ES-I3 (cell line): ENCODE measurements at regions not wholly inside any gene's neighbourhood (a gene's known extent, or its start where the extent isn't known, plus 50 kb on each side); places are given as distances from the start of the nearest gene placed in this dataset.
A peak's percentile ranks its signal among the peaks of the same experiment; 100 is the strongest.
"Not testable (repeated sequence)": the region's sequence is repeated elsewhere in the genome, so short reads cannot be mapped to it uniquely, and the experiment has no call there.

ENCODE experiments used
- H3K36me3 ChIP-seq: 2 replicates; pipeline ENCODE4 v1.6.1; 2013; ENCODE audit warnings: mild to moderate bottlenecking, low read length, control low read depth, moderate library complexity; ENCODE audit not compliant: insufficient read depth
- H3K4me1 ChIP-seq: 2 replicates; pipeline ENCODE4 v1.6.1; 2013; ENCODE audit warnings: mild to moderate bottlenecking, control low read depth, low read length; ENCODE audit not compliant: insufficient read depth
- H3K9ac ChIP-seq: 2 replicates; pipeline ENCODE4 v1.6.1; 2013; ENCODE audit warnings: low read depth, mild to moderate bottlenecking, low read length, moderate library complexity
- H3K9me3 ChIP-seq: 2 replicates; pipeline ENCODE4 v1.6.1; 2013; ENCODE audit warnings: mild to moderate bottlenecking, low read length, moderate library complexity; ENCODE audit not compliant: control insufficient read depth, insufficient read depth

DNA sequence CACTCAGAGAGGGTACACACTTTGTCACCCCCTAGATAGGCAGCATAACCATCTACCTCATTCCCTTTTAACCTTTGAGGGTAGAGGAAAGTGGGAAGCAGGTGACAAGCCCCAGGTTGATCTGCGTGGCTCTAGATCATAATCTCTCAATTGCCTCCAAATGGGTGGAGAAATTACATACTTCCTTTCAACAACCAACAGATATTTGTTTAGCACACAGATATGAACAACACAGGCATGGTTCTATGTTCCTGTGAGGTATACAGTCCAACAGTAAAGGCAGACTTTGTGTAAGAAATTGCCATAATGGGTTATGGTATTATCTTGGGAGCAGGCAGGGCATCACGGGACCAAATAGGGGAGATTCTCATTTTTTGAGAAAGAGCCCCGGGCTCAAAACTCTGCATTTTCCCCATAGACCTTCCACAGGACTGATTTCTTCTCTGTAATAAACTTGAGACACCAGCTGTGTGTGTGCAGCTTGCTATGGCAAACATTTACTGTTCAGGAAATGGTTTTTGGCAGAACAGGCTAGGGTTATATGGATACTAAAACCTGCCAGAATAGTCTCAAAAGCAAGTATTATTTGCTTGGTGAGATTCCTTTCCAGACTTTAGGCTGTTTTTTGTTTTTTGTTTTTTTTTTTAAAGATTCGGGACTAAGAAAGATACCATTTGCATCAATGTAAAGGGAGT is 126.2 kb downstream of the CD164 start:
- H3K36me3 ChIP-seq, result no peaks in the 10 kb centered on the region
- no peaks in the 10 kb centered on the region; the same call in 1 of the 2 replicates for H3K4me1 ChIP-seq
- no peak overlapping the region for H3K9ac ChIP-seq
- H3K9me3 ChIP-seq, result no peaks in the 10 kb centered on the region

GRCh38 chr6:109255087-109255486 is 127.2 kb downstream of the CD164 start:
- Histone ChIP-seq H3K4me1 (no peaks in the 10 kb centered on the region), H3K9ac (no peak overlapping the region), H3K9me3 (no peaks in the 10 kb centered on the region), H3K36me3 (no peaks in the 10 kb centered on the region)

DNA sequence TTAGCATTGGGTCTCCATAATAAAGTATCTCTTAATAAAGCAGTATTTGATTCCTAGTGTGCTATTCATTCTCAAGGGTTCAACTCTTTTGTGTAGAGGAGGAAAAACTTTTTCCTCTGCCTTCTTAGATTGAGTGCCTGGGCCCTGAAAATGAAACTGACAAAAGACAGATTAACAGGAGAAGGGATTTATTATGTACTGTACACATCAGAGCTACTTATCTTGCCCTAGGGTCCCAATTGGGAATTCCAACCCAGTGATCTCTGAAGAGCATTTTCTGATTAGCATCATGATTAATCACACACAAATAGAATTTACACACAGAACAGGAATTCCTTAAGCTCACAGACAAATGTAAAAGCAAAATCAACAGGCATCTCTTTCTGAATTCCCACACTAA is 128.9 kb downstream of the CD164 start:
- no peaks in the 10 kb centered on the region for H3K9me3 ChIP-seq
- no peaks in the 10 kb centered on the region for H3K4me1 ChIP-seq
- no peaks in the 10 kb centered on the region for H3K36me3 ChIP-seq
- H3K9ac ChIP-seq, result no peak overlapping the region

DNA sequence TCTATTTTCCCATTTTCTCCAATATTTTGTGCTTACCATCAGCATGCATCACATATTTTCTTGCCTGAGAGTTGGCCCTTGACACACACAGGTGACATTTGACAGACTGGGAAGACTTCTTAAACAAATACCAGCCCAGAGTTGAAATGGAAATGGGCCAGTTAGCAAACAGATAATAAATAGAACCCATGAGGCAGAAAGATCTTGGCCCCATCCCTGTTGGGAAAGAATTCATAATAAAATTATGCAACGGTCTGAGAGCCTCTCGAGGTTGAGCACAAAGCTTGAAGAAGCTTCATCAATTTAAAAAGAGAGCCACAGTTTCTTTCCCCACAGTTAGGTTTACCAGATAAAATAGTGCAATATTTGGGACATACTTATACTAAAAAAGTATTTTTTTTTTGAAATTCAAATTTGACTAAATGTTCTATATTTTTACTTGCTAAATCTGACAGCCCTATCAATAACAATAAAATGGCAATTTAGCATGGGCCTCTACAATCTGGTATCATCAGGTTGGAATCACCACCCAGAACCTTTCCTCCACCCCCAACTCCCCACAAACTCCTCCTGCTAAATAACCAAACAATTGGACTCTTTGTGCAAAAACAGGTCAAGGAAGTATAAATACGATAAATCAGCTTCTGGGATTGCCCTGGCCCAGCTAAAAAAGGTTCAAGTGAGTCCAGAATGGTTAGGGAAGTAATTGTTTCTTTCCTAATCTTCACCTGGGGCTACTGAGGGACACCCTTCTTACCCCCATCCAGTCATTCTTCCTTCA is 129.8 kb downstream of the CD164 start:
- no peaks in the 10 kb centered on the region for H3K36me3 ChIP-seq
- H3K9ac ChIP-seq, result no peak overlapping the region
- no peaks in the 10 kb centered on the region for H3K9me3 ChIP-seq
- H3K4me1 ChIP-seq, result no peaks in the 10 kb centered on the region

- no peaks in the 10 kb centered on the region for H3K4me1 ChIP-seq
- no peaks in the 10 kb centered on the region for H3K9me3 ChIP-seq
- H3K36me3 ChIP-seq, result no peaks in the 10 kb centered on the region
- H3K9ac ChIP-seq, result no peak overlapping the region; the same call in 1 of the 2 replicates
Observed at GRCh38 chr6:109251839-109252238, 130.4 kb downstream of the CD164 start.

DNA sequence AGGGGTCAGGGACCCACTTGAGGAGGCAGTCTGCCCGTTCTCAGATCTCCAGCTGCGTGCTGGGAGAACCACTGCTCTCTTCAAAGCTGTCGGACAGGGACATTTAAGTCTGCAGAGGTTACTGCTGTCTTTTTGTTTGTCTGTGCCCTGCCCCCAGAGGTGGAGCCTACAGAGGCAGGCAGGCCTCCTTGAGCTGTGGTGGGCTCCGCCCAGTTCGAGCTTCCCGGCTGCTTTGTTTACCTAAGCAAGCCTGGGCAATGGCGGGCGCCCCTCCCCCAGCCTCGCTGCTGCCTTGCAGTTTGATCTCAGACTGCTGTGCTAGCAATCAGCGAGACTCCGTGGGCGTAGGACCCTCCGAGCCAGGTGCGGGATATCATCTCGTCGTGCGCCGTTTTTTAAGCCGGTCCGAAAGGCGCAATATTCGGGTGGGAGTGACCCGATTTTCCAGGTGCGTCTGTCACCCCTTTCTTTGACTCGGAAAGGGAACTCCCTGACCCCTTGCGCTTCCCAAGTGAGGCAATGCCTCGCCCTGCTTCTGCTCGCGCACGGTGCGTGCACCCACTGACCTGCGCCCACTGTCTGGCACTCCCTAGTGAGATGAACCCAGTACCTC is 131.6 kb downstream of the CD164 start:
- not testable (repeated sequence) for H3K9me3 ChIP-seq, H3K4me1 ChIP-seq, H3K36me3 ChIP-seq
- peak overlapping the region; percentile 47; the same call in 1 of the 2 replicates for H3K9ac ChIP-seq

DNA sequence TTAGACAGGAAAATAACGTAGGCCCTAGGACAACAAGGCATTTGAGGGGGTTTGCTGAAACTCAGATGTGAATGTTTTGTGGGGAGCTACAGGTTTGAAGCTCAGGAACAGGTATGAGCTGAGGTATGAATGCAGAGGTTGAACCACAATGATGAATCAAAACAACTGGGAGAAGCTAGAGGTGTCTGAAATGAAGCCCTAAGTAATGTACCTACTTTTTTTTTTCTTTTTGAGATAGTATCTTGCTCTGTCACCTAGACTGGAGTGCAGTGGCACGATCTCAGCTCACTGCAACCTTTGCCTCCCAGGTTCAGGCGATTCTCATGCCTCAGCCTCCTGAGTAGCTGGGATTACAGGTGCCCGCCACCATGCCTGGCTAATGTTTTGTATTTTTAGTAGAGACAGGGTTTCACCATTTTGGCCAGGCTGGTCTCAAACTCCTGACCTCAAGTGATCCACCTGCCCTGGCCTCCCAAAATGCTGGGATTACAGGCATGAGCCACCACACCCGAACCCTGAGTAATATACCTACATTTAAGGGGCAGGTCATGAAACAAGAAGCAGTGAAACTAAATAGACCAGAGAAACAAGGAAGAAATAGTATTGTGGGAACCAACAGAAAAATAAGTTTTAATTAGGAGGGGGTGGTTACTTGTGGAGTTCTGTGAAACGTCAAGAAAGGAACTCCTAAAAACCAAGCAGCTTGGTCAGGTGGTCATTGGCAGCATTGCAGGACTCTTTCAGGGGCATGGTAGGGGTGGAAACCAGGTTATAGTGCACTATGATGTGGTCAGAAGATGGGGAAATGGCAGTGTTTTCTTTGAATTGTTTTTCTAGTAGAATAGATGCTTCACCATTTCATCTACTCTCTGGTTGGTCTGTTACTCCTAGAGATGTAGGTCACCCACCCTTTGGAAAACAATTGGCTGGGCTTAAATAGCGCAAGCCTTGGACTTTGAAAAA is 138.1 kb downstream of the CD164 start:
- no peaks in the 10 kb centered on the region for H3K9me3 ChIP-seq
- no peaks in the 10 kb centered on the region for H3K4me1 ChIP-seq
- H3K9ac ChIP-seq, result no peak overlapping the region
- H3K36me3 ChIP-seq, result no peaks in the 10 kb centered on the region

GRCh38 chr6:109242925-109243324 is 139.3 kb downstream of the CD164 start:
- Histone ChIP-seq H3K9ac (no peak overlapping the region), H3K4me1 (no peaks in the 10 kb centered on the region), H3K36me3 (no peaks in the 10 kb centered on the region), H3K9me3 (no peaks in the 10 kb centered on the region)

DNA sequence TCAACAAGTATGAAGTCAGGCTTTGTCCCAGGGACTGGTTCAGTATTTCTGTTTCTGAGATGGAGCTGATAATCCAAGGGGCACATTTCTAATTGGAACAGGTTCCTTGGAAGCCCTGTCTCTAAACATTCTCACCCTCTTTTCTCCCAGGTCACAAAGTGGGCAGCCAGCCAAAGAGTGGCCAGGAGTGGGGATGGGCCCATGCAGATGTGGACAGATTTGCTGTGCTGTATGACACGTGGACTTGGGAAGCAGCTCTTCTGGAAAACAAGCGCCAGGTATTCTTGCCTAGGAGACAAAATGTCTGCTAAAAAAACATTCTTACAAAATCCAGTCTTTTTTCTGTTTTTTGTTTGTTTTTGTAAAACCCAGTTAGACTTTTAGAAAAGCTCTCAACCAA is 140.2 kb downstream of the CD164 start:
- Histone ChIP-seq H3K9me3 (no peaks in the 10 kb centered on the region), H3K4me1 (peaks cover under 1% of the 10 kb centered on the region; the same call in 1 of the 2 replicates), H3K36me3 (no peaks in the 10 kb centered on the region), H3K9ac (no peak overlapping the region)

- Histone ChIP-seq H3K4me1 (peaks cover 4% of the 10 kb centered on the region; the same call in 1 of the 2 replicates), H3K36me3 (no peaks in the 10 kb centered on the region)
Observed at GRCh38 chr6:109241199-109241598, 141.1 kb downstream of the CD164 start.

DNA sequence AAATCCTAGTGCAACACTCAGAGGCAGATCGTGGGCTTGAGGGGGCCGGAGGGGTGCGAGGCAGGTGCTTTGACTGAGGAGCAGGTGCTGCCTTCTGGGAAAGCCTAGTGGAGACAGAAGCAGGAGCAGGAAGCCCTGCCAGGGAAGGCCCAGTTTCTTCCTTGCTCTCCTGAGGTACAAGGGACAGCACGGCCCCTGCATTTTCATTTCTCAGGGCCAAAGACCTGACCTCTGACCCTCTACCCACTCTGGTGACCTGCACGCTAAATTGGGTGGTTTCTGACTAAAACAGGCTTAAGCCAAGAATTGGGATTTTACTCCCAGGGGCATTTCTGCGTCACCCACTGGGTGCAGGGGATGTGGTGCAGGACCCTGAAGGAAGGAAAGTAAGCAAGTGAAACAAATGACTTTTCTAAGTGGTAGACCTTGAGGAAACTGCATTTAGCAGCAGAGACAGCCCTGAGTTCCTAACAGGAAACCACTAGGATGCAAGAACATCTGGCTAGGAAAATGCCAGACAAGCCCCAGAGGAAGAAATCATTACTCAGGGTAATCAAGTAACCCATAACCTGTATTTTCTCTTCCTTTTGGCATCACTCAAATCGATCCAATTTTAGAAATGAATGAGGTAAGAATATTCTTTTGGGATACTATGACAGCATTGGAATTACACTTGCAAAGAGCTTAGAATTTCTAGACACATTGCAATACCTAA is 141.7 kb downstream of the CD164 start:
- Histone ChIP-seq H3K9me3 (no peaks in the 10 kb centered on the region), H3K9ac (no peak overlapping the region), H3K4me1 (peaks cover 4% of the 10 kb centered on the region; the same call in 1 of the 2 replicates), H3K36me3 (no peaks in the 10 kb centered on the region)

More at GRCh38 chr6:109241199-109241598, 141.1 kb downstream of the CD164 start:
- no peak overlapping the region for H3K9ac ChIP-seq
- no peaks in the 10 kb centered on the region for H3K9me3 ChIP-seq

DNA sequence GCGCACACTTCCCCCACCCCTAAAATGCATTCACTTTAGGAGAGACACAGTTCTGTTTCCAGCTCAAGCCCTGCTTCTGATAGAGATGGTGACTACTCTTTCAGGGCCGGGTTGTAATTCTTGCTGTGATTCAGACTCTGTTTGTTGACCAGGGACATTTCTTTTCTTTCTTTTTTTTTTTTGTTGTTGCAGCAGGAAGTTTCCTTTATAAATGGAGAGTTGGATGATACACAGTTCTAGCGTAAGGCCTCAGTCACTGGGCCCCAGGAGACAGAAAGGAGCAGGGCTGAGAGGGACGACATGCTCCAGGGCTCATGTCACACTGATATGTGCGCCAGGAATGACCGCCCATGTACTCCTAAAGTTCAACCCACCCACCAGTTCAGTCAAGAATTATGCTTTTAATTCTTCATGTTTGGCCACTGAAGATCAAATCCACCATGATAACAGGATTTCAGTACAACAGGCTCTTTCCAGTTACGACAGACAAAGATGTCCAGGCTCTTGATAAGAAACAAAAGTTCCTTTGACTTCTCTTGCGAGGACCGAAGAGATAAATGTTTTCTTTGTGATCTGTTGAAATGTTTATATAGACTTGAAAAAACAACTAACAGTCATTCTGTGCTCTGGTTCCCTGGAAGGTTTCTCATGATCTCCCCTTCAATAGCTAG is 142.5 kb downstream of the CD164 start:
- Histone ChIP-seq H3K4me1 (peaks cover 4% of the 10 kb centered on the region; the same call in 1 of the 2 replicates), H3K36me3 (no peaks in the 10 kb centered on the region), H3K9me3 (no peaks in the 10 kb centered on the region), H3K9ac (no peak overlapping the region)

DNA sequence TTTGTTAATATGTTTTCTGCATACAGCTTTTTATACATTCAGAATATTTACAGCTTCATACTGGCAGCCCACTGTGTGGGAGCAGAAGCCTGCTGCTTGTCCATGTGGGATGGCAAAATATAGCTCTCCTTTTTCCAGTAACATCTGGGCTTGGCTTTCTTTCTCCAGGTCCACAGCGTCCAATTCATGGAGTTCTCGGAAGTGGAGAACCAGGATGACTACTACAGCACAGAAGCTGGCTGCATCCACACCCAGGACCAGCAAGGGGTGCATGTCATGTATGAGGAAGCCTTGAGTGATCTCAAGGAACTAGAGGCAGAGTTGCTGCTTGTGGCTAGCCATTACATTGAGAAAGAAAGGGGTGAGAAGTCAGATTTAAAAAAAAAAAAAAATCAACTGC is 143.1 kb downstream of the CD164 start:
- Histone ChIP-seq H3K36me3 (no peaks in the 10 kb centered on the region), H3K9ac (no peak overlapping the region), H3K9me3 (no peaks in the 10 kb centered on the region), H3K4me1 (peaks cover 4% of the 10 kb centered on the region; the same call in 1 of the 2 replicates)
